Activated T-helper 1 cell treated with anti-CD3 and anti-CD28 coated beads, Interleukin-12 subunit alpha, Interleukin-12 subunit beta, Interleukin-2, Interleukin-4 antibody, amounts not matched to agents 30 ng/mL and 10 ng/mL and 1 ng/mL, durations not matched to agents 14 hours and 24 hours and 36 hours (primary cell): ENCODE measurements at regions not wholly inside any gene's neighbourhood (a gene's known extent, or its start where the extent isn't known, plus 50 kb on each side); places are given as distances from the start of the nearest gene placed in this dataset.

Experiments
- DNase-seq: peaks from one replicate; pipeline ENCODE4 v3.0.0; 2021; ENCODE audit warnings: low spot score
- H3K27ac Mint-ChIP-seq: one replicate; pipeline ENCODE4 v1.8.0; 2021; ENCODE audit warnings: mild to moderate bottlenecking, mixed read lengths
- H3K27me3 Mint-ChIP-seq: one replicate; pipeline ENCODE4 v1.8.0; 2022; ENCODE audit warnings: mild to moderate bottlenecking, moderate library complexity, mixed read lengths; ENCODE audit not compliant: insufficient read depth
- H3K36me3 Mint-ChIP-seq: one replicate; pipeline ENCODE4 v1.8.0; 2021; ENCODE audit warnings: low read depth, mixed read lengths
- H3K4me1 Mint-ChIP-seq: one replicate; pipeline ENCODE4 v1.8.0; 2021; ENCODE audit warnings: low read depth, mixed read lengths
- H3K4me3 Mint-ChIP-seq: one replicate; pipeline ENCODE4 v1.8.0; 2021; ENCODE audit warnings: mild to moderate bottlenecking, moderate library complexity, mixed read lengths
- H3K9me3 Mint-ChIP-seq: one replicate; pipeline ENCODE4 v1.8.0; 2021; ENCODE audit warnings: mixed read lengths
- intact Hi-C: fragments of 100-400 bp; cut with micrococcal nuclease; formaldehyde crosslinking; loops from one replicate; pipeline ENCODE4 v1.15.1; 2024

- Mint-ChIP-seq H3K9me3 (no peaks in the 10 kb centered on the region), H3K27ac (no peak overlapping the region), H3K4me3 (no peak overlapping the region), H3K4me1 (no peaks in the 10 kb centered on the region), H3K36me3 (no peaks in the 10 kb centered on the region), H3K27me3 (no peaks in the 10 kb centered on the region)
- intact Hi-C loops, result no loop called here
- no peak for DNase-seq
Observed at GRCh38 chr7:125136755-125137532, 207.3 kb upstream of the POT1 start.

- intact Hi-C loops, result no loop called here
- no peaks in the 10 kb centered on the region for H3K9me3 Mint-ChIP-seq
- H3K27ac Mint-ChIP-seq, result no peak overlapping the region
- H3K4me3 Mint-ChIP-seq, result no peak overlapping the region
- H3K36me3 Mint-ChIP-seq, result no peaks in the 10 kb centered on the region
- no peaks in the 10 kb centered on the region for H3K4me1 Mint-ChIP-seq
- H3K27me3 Mint-ChIP-seq, result no peaks in the 10 kb centered on the region
- no peak for DNase-seq
Observed at GRCh38 chr7:125136341-125136740, 206.7 kb upstream of the POT1 start.

- intact Hi-C loops, result no loop called here
- Mint-ChIP-seq H3K27me3 (no peaks in the 10 kb centered on the region), H3K27ac (no peak overlapping the region), H3K9me3 (peaks cover 4% of the 10 kb centered on the region), H3K4me3 (no peak overlapping the region), H3K36me3 (no peaks in the 10 kb centered on the region), H3K4me1 (no peaks in the 10 kb centered on the region)
- no peak for DNase-seq
Observed at GRCh38 chr7:125130173-125130572, 200.5 kb upstream of the POT1 start.

GRCh38 chr7:125127304-125127703 lies 197.7 kb upstream of the POT1 start:
- intact Hi-C loops, result no loop called here
- DNase-seq, result no peak
- H3K27me3 Mint-ChIP-seq, result no peaks in the 10 kb centered on the region
- no peaks in the 10 kb centered on the region for H3K36me3 Mint-ChIP-seq
- H3K4me1 Mint-ChIP-seq, result no peaks in the 10 kb centered on the region
- H3K27ac Mint-ChIP-seq, result no peak overlapping the region
- peaks cover 4% of the 10 kb centered on the region for H3K9me3 Mint-ChIP-seq
- no peak overlapping the region for H3K4me3 Mint-ChIP-seq

GRCh38 chr7:125126376-125126775 lies 196.8 kb upstream of the POT1 start:
- H3K27ac Mint-ChIP-seq, result no peak overlapping the region
- no peaks in the 10 kb centered on the region for H3K4me1 Mint-ChIP-seq
- H3K27me3 Mint-ChIP-seq, result no peaks in the 10 kb centered on the region
- H3K36me3 Mint-ChIP-seq, result no peaks in the 10 kb centered on the region
- intact Hi-C loops, result no loop called here
- no peak for DNase-seq
- no peak overlapping the region for H3K4me3 Mint-ChIP-seq
- peaks cover 4% of the 10 kb centered on the region for H3K9me3 Mint-ChIP-seq

- Mint-ChIP-seq H3K36me3 (no peaks in the 10 kb centered on the region), H3K27me3 (no peaks in the 10 kb centered on the region), H3K4me1 (no peaks in the 10 kb centered on the region), H3K9me3 (no peaks in the 10 kb centered on the region), H3K27ac (no peak overlapping the region), H3K4me3 (no peak overlapping the region)
- no peak for DNase-seq
- intact Hi-C loops, result no loop called here
Observed at GRCh38 chr7:125125315-125125714, 195.7 kb upstream of the POT1 start.

- H3K9me3 Mint-ChIP-seq, result no peaks in the 10 kb centered on the region
- no peaks in the 10 kb centered on the region for H3K4me1 Mint-ChIP-seq
- H3K36me3 Mint-ChIP-seq, result no peaks in the 10 kb centered on the region
- H3K4me3 Mint-ChIP-seq, result no peak overlapping the region
- DNase-seq, result no peak
- intact Hi-C loops, result no loop called here
- no peak overlapping the region for H3K27ac Mint-ChIP-seq
- H3K27me3 Mint-ChIP-seq, result no peaks in the 10 kb centered on the region
Observed at GRCh38 chr7:125122173-125122572, 192.5 kb upstream of the POT1 start.

- Mint-ChIP-seq H3K27ac (no peak overlapping the region), H3K4me1 (no peaks in the 10 kb centered on the region), H3K4me3 (no peak overlapping the region), H3K9me3 (no peaks in the 10 kb centered on the region), H3K27me3 (no peaks in the 10 kb centered on the region), H3K36me3 (no peaks in the 10 kb centered on the region)
- DNase-seq, result no peak
- intact Hi-C loops, result no loop called here
Observed at GRCh38 chr7:125119559-125120115, 190.0 kb upstream of the POT1 start.

GRCh38 chr7:125118444-125118843 lies 188.8 kb upstream of the POT1 start:
- Mint-ChIP-seq H3K27ac (no peak overlapping the region), H3K9me3 (no peaks in the 10 kb centered on the region), H3K4me1 (no peaks in the 10 kb centered on the region), H3K36me3 (no peaks in the 10 kb centered on the region), H3K4me3 (no peak overlapping the region), H3K27me3 (no peaks in the 10 kb centered on the region)
- intact Hi-C loops, result no loop called here
- no peak for DNase-seq

- no peaks in the 10 kb centered on the region for H3K36me3 Mint-ChIP-seq
- no peak overlapping the region for H3K4me3 Mint-ChIP-seq
- no peak overlapping the region for H3K27ac Mint-ChIP-seq
- H3K4me1 Mint-ChIP-seq, result no peaks in the 10 kb centered on the region
- no peak for DNase-seq
- no peaks in the 10 kb centered on the region for H3K27me3 Mint-ChIP-seq
- intact Hi-C loops, result no loop called here
- no peaks in the 10 kb centered on the region for H3K9me3 Mint-ChIP-seq
Observed at GRCh38 chr7:125112850-125113249, 183.2 kb upstream of the POT1 start.

- H3K9me3 Mint-ChIP-seq, result no peaks in the 10 kb centered on the region
- H3K36me3 Mint-ChIP-seq, result no peaks in the 10 kb centered on the region
- H3K27ac Mint-ChIP-seq, result no peak overlapping the region
- no peak overlapping the region for H3K4me3 Mint-ChIP-seq
- H3K4me1 Mint-ChIP-seq, result no peaks in the 10 kb centered on the region
- intact Hi-C loops, result no loop called here
- H3K27me3 Mint-ChIP-seq, result no peaks in the 10 kb centered on the region
- DNase-seq, result no peak
Observed at GRCh38 chr7:125099519-125099918, 169.9 kb upstream of the POT1 start.

GRCh38 chr7:125098377-125098970 lies 168.8 kb upstream of the POT1 start:
- no peak overlapping the region for H3K27ac Mint-ChIP-seq
- H3K4me1 Mint-ChIP-seq, result no peaks in the 10 kb centered on the region
- no peaks in the 10 kb centered on the region for H3K9me3 Mint-ChIP-seq
- intact Hi-C loops, result no loop called here
- no peak for DNase-seq
- no peak overlapping the region for H3K4me3 Mint-ChIP-seq
- no peaks in the 10 kb centered on the region for H3K27me3 Mint-ChIP-seq
- H3K36me3 Mint-ChIP-seq, result no peaks in the 10 kb centered on the region

GRCh38 chr7:125090596-125090995 lies 161.0 kb upstream of the POT1 start:
- Mint-ChIP-seq H3K4me3 (no peak overlapping the region), H3K27me3 (no peaks in the 10 kb centered on the region), H3K27ac (no peak overlapping the region), H3K36me3 (no peaks in the 10 kb centered on the region), H3K9me3 (no peaks in the 10 kb centered on the region), H3K4me1 (no peaks in the 10 kb centered on the region)
- DNase-seq, result no peak
- intact Hi-C loops, result no loop called here
